ENCODE measurements at regions not wholly inside any gene's neighbourhood (a gene's known extent, or its start where the extent isn't known, plus 50 kb on each side); places are given as distances from the start of the nearest gene placed in this dataset.
"Not testable (repeated sequence)": the region's sequence is repeated elsewhere in the genome, so short reads cannot be mapped to it uniquely, and the experiment has no call there.

DNA sequence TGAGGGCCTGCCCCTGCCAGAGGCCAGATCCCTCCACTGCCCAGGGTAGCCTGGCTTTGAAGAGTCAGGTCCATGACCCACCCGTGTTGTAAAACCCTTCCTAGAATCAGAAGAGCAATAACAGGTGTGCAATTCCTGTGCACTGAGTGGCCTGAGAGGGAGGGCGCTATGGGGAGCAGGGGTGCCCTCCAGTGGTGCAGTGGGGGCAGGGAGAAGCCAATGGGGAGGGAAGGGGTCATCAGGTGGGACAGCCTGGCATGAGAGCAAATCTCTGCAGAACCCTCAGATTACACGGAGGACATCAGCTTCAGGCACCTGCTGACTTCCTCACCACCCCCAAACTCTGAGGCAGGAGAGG lies 72.9 kb upstream of the ZNF469 start:
- Histone ChIP-seq H3K4me3 (ENCODE audit: low read depth, low read length) (no peak overlapping the region), H3K36me3 (ENCODE audit: control insufficient read depth, insufficient read depth, low read length) (no peaks in the 10 kb centered on the region), H3K27me3 (ENCODE audit: control insufficient read depth, insufficient read depth, low read length) (no peaks in the 10 kb centered on the region)
- FAIRE-seq (no peak), DNase-seq (ENCODE audit: low read depth) (no peak)
- TF ChIP-seq, protein P1, sequence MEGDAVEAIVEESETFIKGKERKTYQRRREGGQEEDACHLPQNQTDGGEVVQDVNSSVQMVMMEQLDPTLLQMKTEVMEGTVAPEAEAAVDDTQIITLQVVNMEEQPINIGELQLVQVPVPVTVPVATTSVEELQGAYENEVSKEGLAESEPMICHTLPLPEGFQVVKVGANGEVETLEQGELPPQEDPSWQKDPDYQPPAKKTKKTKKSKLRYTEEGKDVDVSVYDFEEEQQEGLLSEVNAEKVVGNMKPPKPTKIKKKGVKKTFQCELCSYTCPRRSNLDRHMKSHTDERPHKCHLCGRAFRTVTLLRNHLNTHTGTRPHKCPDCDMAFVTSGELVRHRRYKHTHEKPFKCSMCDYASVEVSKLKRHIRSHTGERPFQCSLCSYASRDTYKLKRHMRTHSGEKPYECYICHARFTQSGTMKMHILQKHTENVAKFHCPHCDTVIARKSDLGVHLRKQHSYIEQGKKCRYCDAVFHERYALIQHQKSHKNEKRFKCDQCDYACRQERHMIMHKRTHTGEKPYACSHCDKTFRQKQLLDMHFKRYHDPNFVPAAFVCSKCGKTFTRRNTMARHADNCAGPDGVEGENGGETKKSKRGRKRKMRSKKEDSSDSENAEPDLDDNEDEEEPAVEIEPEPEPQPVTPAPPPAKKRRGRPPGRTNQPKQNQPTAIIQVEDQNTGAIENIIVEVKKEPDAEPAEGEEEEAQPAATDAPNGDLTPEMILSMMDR (IDR thresholded peaks at IDR 0.05; ENCODE audit: insufficient read depth, low read length, severe bottlenecking): peak; percentile 33

DNA sequence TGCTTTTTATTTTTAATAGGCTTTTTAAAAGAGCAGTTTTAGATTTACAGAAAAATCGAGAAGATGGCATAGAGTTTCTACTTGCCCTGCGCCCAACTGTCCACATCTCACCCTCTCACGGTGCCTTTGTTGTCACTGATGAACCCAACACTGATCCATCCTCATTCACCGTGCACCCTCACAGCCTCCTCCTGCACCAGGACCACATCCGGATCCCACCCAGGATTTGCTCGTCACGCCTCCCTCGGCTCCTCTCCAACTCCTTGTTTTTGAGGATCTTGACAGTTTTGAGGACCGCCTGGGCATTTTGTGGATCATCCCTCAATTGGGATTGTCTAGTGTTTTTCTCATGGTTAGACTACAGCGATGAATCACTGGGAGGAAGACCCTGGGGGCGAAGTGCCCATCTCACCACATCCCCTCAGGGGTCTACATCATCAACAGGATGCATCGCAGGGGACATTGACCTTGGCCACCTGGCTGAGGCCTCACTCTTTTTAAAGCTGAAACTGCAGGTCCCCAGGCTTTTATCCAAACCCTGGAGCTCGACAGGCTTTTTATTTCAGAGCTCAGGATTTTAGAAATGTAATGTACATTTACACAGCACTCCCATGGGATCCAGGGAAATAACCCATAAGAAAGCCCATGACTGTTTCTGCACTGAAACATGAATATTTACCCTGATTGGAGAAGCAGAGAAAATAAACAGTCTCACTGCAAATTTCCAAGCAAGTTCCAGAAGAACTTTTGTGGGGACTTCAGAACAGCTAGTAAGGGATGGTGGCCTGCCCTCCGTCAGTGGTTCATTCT lies 71.8 kb upstream of the ZNF469 start:
- DNase-seq (ENCODE audit: low read depth): no peak
- FAIRE-seq: no peak
- H3K4me3 ChIP-seq (ENCODE audit: low read depth, low read length): no peak overlapping the region
- no peaks in the 10 kb centered on the region for H3K36me3 ChIP-seq (ENCODE audit: control insufficient read depth, insufficient read depth, low read length)
- no peaks in the 10 kb centered on the region for H3K27me3 ChIP-seq (ENCODE audit: control insufficient read depth, insufficient read depth, low read length)
- TF ChIP-seq, protein P1 (IDR thresholded peaks at IDR 0.05; ENCODE audit: insufficient read depth, low read length, severe bottlenecking): no peak

DNA sequence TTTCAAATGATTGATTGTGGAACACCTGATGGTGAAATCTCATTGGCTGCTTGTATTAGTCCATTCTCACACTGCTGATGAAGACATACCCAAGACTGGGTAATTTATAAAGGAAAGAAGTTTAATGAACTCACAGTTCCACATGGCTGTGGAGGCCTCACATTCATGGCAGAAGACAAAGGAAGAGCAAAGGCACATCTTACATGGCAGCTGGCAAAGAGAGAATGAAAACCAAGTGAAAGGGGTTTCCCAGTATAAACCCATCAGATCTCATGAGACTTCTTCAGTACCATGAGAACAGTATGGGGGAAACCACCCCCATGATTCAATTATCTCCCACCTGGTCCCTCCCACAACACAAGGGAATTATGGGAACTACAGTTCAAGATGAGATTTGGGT lies 70.9 kb upstream of the ZNF469 start:
- not testable (repeated sequence) for H3K36me3 ChIP-seq (ENCODE audit: control insufficient read depth, insufficient read depth, low read length); H3K4me3 ChIP-seq (ENCODE audit: low read depth, low read length); DNase-seq (ENCODE audit: low read depth); H3K27me3 ChIP-seq (ENCODE audit: control insufficient read depth, insufficient read depth, low read length); FAIRE-seq

DNA sequence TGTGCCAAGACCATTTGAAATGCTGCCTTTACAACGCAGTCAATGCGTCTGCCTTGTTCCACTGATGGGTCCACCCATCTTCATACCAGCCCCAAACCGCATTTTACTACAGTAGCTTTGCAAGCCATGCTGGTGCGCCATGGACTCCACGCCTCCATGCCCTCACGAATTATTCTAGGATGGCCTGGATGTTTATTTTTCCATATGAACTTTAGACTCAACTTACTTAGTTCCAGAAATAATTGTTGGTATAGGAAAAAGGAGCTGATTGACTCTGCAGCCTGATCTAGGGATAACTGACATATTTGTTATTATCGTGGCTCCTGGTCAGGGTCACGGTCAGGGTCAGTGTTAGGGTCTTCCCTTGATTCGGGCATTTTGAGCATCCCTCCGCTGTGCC lies 70.0 kb upstream of the ZNF469 start:
- no peak for DNase-seq (ENCODE audit: low read depth)
- no peaks in the 10 kb centered on the region for H3K27me3 ChIP-seq (ENCODE audit: control insufficient read depth, insufficient read depth, low read length)
- no peaks in the 10 kb centered on the region for H3K36me3 ChIP-seq (ENCODE audit: control insufficient read depth, insufficient read depth, low read length)
- FAIRE-seq: no peak
- H3K4me3 ChIP-seq (ENCODE audit: low read depth, low read length): no peak overlapping the region
- TF ChIP-seq, protein P1 (IDR thresholded peaks at IDR 0.05; ENCODE audit: insufficient read depth, low read length, severe bottlenecking): no peak

DNA sequence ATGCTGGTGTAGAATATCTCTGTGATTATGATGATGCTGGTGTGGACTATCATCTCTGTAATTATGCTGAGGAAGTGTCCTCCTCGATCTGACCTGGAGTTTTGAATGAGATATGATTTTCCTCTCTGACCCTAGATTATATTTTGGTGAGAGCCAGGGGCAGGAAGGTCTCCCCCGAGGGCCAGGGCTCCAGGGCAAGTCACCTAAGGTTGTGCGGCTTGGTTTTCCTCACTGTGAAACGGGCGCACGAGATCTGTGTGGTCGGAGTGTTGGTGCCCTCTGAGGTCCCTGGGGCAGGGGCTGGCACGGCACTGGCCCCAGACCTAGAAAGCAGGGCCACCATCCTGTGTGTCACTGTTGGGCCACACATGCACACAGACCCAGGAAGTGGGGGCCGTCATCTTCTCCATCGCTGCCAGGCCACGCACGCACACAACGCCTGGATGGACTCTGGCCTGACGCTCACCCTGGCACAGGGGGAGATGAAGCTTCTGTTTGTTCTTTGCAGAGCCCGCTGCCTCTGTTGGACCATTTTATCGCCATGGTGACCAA lies 67.7 kb upstream of the ZNF469 start:
- Histone ChIP-seq H3K36me3 (ENCODE audit: control insufficient read depth, insufficient read depth, low read length) (no peaks in the 10 kb centered on the region), H3K27me3 (ENCODE audit: control insufficient read depth, insufficient read depth, low read length) (no peaks in the 10 kb centered on the region), H3K4me3 (ENCODE audit: low read depth, low read length) (no peak overlapping the region)
- TF ChIP-seq, protein P1 (IDR thresholded peaks at IDR 0.05; ENCODE audit: insufficient read depth, low read length, severe bottlenecking): no peak
- DNase-seq (ENCODE audit: low read depth): no peak
- FAIRE-seq: no peak

DNA sequence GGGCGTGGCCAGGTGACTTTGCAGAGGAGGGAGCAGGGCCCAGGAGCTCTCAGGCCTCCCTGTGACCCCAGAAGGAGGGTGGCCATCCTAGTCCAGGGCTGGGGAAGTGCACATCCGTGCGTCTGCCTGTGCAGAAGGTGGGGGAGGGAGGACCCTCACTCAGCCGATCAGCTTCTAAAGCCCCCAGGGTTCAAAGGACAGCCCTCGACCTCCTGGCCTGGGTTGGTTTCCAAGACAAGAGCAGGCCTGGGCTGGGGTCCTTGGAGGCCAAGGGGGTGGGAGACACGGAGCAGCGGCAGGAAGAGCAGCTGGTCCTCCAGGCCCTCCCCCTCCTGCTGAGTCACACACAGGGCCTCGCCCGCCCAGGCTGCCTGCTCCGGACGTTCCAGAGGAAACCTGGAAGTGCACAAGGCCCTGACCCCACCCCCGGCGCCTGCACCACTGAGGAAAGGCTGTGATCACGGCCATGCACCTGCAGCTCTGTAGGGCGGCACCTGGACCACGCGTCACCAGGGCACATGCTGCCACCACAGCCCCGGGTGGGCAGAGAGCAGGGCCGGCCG lies 67.1 kb upstream of the ZNF469 start:
- TF ChIP-seq, protein P1 (IDR thresholded peaks at IDR 0.05; ENCODE audit: insufficient read depth, low read length, severe bottlenecking): no peak
- Histone ChIP-seq H3K36me3 (ENCODE audit: control insufficient read depth, insufficient read depth, low read length) (no peaks in the 10 kb centered on the region), H3K27me3 (ENCODE audit: control insufficient read depth, insufficient read depth, low read length) (no peaks in the 10 kb centered on the region), H3K4me3 (ENCODE audit: low read depth, low read length) (no peak overlapping the region)
- no peak for FAIRE-seq
- peak; percentile 51 for DNase-seq (ENCODE audit: low read depth)

All from bronchial epithelial cell (primary cell).